ENCODE measurements at regions not wholly inside any gene's neighbourhood (a gene's known extent, or its start where the extent isn't known, plus 50 kb on each side); places are given as distances from the start of the nearest gene placed in this dataset.

DNA sequence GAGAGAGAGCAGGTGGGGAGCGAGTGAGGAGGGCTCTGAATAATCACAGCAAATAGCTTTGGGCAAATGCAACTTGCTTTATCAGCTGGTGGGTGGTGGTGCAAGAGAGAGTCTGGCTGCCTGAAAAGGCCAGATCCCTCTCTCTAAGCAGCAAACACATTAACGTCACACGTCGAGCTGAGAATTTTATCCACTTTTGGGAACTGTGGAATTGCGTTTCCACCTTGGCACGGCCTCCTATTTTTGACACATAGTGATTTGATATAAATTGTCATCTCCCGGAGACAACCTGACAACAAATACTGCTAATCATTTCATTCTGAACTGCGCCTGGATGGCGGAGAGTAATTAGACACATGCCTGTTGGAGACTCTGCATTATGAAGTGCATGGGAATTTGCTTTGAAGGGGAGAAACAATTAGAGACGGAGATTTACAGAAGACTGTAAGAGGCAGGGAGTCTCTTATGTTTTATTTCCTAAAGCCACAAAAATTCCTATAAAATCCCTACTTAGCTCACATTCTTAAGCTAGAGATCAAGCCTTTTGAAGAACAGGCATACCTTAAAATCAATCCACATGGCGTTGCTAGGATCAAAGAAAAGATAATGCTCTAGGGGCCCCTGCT lies 634.1 kb downstream of the TDRD15 start:
- Histone ChIP-seq H3K27me3 (no peaks in the 10 kb centered on the region), H3K4me3 (no peak overlapping the region), H3K4me1 (no peaks in the 10 kb centered on the region), H3K9me3 (no peaks in the 10 kb centered on the region), H3K36me3 (no peaks in the 10 kb centered on the region), H3K27ac (no peak overlapping the region)
- in situ Hi-C loops (cut with MboI; ENCODE audit: low sequenced_read_pairs in 4 of 4): no loop called here
- no peak for DNase-seq
- no peak for ATAC-seq
- TF ChIP-seq, protein P1, sequence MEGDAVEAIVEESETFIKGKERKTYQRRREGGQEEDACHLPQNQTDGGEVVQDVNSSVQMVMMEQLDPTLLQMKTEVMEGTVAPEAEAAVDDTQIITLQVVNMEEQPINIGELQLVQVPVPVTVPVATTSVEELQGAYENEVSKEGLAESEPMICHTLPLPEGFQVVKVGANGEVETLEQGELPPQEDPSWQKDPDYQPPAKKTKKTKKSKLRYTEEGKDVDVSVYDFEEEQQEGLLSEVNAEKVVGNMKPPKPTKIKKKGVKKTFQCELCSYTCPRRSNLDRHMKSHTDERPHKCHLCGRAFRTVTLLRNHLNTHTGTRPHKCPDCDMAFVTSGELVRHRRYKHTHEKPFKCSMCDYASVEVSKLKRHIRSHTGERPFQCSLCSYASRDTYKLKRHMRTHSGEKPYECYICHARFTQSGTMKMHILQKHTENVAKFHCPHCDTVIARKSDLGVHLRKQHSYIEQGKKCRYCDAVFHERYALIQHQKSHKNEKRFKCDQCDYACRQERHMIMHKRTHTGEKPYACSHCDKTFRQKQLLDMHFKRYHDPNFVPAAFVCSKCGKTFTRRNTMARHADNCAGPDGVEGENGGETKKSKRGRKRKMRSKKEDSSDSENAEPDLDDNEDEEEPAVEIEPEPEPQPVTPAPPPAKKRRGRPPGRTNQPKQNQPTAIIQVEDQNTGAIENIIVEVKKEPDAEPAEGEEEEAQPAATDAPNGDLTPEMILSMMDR (IDR thresholded peaks at IDR 0.05 in 4 of 5, conservative IDR thresholded peaks at IDR 0.05 in 1 of 5): no peak
- TF ChIP-seq POLR2A (IDR thresholded peaks at IDR 0.05): no peak
- intact Hi-C loops (cut with DNase I; ENCODE audit: low total_unique reads): no loop called here

- in situ Hi-C loops (cut with MboI; ENCODE audit: low sequenced_read_pairs in 4 of 4): no loop called here
- H3K27ac ChIP-seq: no peak overlapping the region
- H3K4me3 ChIP-seq: no peak overlapping the region
- intact Hi-C loops (cut with DNase I; ENCODE audit: low total_unique reads): no loop called here
- no peak for TF ChIP-seq POLR2A (IDR thresholded peaks at IDR 0.05)
- TF ChIP-seq, protein P1 (IDR thresholded peaks at IDR 0.05 in 4 of 5, conservative IDR thresholded peaks at IDR 0.05 in 1 of 5): no peak
- no peaks in the 10 kb centered on the region for H3K4me1 ChIP-seq
- DNase-seq: no peak
- H3K36me3 ChIP-seq: no peaks in the 10 kb centered on the region
- no peaks in the 10 kb centered on the region for H3K9me3 ChIP-seq
- H3K27me3 ChIP-seq: no peaks in the 10 kb centered on the region
- ATAC-seq: no peak
These were observed 636.1 kb downstream of the TDRD15 start for GRCh38 chr2:21759819-21760218.

- intact Hi-C loops (cut with DNase I; ENCODE audit: low total_unique reads) (no loop called here), in situ Hi-C loops (cut with MboI; ENCODE audit: low sequenced_read_pairs in 4 of 4) (no loop called here)
- no peak for TF ChIP-seq POLR2A (IDR thresholded peaks at IDR 0.05)
- TF ChIP-seq, protein P1 (IDR thresholded peaks at IDR 0.05 in 4 of 5, conservative IDR thresholded peaks at IDR 0.05 in 1 of 5): no peak
- ATAC-seq: no peak
- H3K4me1 ChIP-seq: no peaks in the 10 kb centered on the region
- H3K4me3 ChIP-seq: no peak overlapping the region
- no peaks in the 10 kb centered on the region for H3K9me3 ChIP-seq
- DNase-seq: no peak
- no peaks in the 10 kb centered on the region for H3K27me3 ChIP-seq
- H3K27ac ChIP-seq: no peak overlapping the region
- no peaks in the 10 kb centered on the region for H3K36me3 ChIP-seq
These were observed 637.6 kb downstream of the TDRD15 start for GRCh38 chr2:21761361-21761760.

GRCh38 chr2:21763501-21763900 lies 639.7 kb downstream of the TDRD15 start:
- Histone ChIP-seq H3K27ac (no peak overlapping the region), H3K27me3 (no peaks in the 10 kb centered on the region), H3K36me3 (no peaks in the 10 kb centered on the region), H3K9me3 (no peaks in the 10 kb centered on the region), H3K4me1 (no peaks in the 10 kb centered on the region), H3K4me3 (no peak overlapping the region)
- DNase-seq: no peak
- in situ Hi-C loops (cut with MboI; ENCODE audit: low sequenced_read_pairs in 4 of 4) (no loop called here), intact Hi-C loops (cut with DNase I; ENCODE audit: low total_unique reads) (no loop called here)
- ATAC-seq: no peak
- TF ChIP-seq POLR2A (IDR thresholded peaks at IDR 0.05): no peak
- TF ChIP-seq, protein P1 (IDR thresholded peaks at IDR 0.05 in 4 of 5, conservative IDR thresholded peaks at IDR 0.05 in 1 of 5): no peak

- Histone ChIP-seq H3K27me3 (no peaks in the 10 kb centered on the region), H3K4me3 (no peak overlapping the region), H3K4me1 (no peaks in the 10 kb centered on the region), H3K9me3 (no peaks in the 10 kb centered on the region), H3K36me3 (no peaks in the 10 kb centered on the region), H3K27ac (no peak overlapping the region)
- in situ Hi-C loops (cut with MboI; ENCODE audit: low sequenced_read_pairs in 4 of 4) (no loop called here), intact Hi-C loops (cut with DNase I; ENCODE audit: low total_unique reads) (no loop called here)
- DNase-seq (no peak), ATAC-seq (no peak)
- TF ChIP-seq, protein P1 (IDR thresholded peaks at IDR 0.05 in 4 of 5, conservative IDR thresholded peaks at IDR 0.05 in 1 of 5): no peak
These were observed 647.0 kb downstream of the TDRD15 start for GRCh38 chr2:21770787-21771186.

All from gastrocnemius medialis (tissue), 4 donors.